OCI-LY1 (cell line): ENCODE measurements at regions not wholly inside any gene's neighbourhood (a gene's known extent, or its start where the extent isn't known, plus 50 kb on each side); places are given as distances from the start of the nearest gene placed in this dataset.

Experiments used
- H2AFZ ChIP-seq: fragments of 200-600 bp; sonication (generic), shearing (Covaris generic); 2 replicates; pipeline ENCODE4 v1.6.0; 2014; ENCODE audit warnings: antibody characterized with exemption, mild to moderate bottlenecking, low read length
- H3F3A ChIP-seq: fragments of 200-600 bp; sonication (generic), shearing (Covaris generic); 2 replicates; pipeline ENCODE4 v1.6.0; 2014; ENCODE audit warnings: mild to moderate bottlenecking, antibody characterized with exemption, low read length, moderate library complexity; ENCODE audit not compliant: insufficient read depth
- H3K27ac ChIP-seq: fragments of 200-600 bp; sonication (generic); 2 replicates; pipeline ENCODE4 v1.5.1; 2014; ENCODE audit warnings: low read length, mixed run types, mild to moderate bottlenecking, low read depth; ENCODE audit not compliant: poor library complexity, severe bottlenecking
- H3K27me3 ChIP-seq: fragments of 200-600 bp; sonication (generic); 2 replicates; pipeline ENCODE4 v1.6.0; 2014; ENCODE audit warnings: antibody characterized with exemption, mild to moderate bottlenecking, low read length, moderate library complexity; ENCODE audit not compliant: insufficient read depth
- H3K36me3 ChIP-seq: fragments of 200-600 bp; sonication (generic); 2 replicates; pipeline ENCODE4 v1.6.1; 2014; ENCODE audit warnings: mild to moderate bottlenecking, antibody characterized with exemption, low read length, moderate library complexity, mixed read lengths; ENCODE audit not compliant: insufficient read depth
- H3K4me1 ChIP-seq: fragments of 200-600 bp; sonication (generic); 2 replicates; pipeline ENCODE4 v1.5.1; 2014; ENCODE audit warnings: mild to moderate bottlenecking, low read length, moderate library complexity; ENCODE audit not compliant: insufficient read depth, severe bottlenecking
- H3K4me2 ChIP-seq: fragments of 200-600 bp; sonication (generic), shearing (Covaris generic); 2 replicates; pipeline ENCODE4 v1.6.1; 2014; ENCODE audit warnings: low read length
- H3K4me3 ChIP-seq: fragments of 200-600 bp; sonication (generic); 2 replicates; pipeline ENCODE4 v1.5.1; 2014; ENCODE audit warnings: low read length, low read depth, mild to moderate bottlenecking, mixed read lengths; ENCODE audit not compliant: poor library complexity, severe bottlenecking
- H3K79me2 ChIP-seq: fragments of 200-600 bp; shearing (Covaris generic); 2 replicates; pipeline ENCODE4 v1.6.1; 2016; ENCODE audit warnings: mixed run types, low read length, mixed read lengths; ENCODE audit not compliant: insufficient read depth
- H3K9ac ChIP-seq: fragments of 200-600 bp; sonication (generic), shearing (Covaris generic); 2 replicates; pipeline ENCODE4 v1.6.1; 2014; ENCODE audit warnings: mild to moderate bottlenecking, low read length, mixed read lengths
- H3K9me2 ChIP-seq: fragments of 200-600 bp; sonication (generic), shearing (Covaris generic); 2 replicates; pipeline ENCODE4 v1.6.1; 2014; ENCODE audit warnings: low read depth, mild to moderate bottlenecking, low read length, mixed read lengths
- H3K9me3 ChIP-seq: fragments of 200-600 bp; shearing (Covaris generic); 2 replicates; pipeline ENCODE4 v1.6.1; 2014; ENCODE audit warnings: low read length, mixed read lengths
- H4K20me1 ChIP-seq: fragments of 200-600 bp; sonication (generic), shearing (Covaris generic); 2 replicates; pipeline ENCODE4 v1.6.0; 2016; ENCODE audit warnings: mild to moderate bottlenecking, low read length; ENCODE audit not compliant: insufficient read depth
- EZH2 ChIP-seq: fragments of 200-600 bp; sonication (generic), shearing (Covaris generic); IDR thresholded peaks from 2 replicates; pipeline ENCODE4 v1.8.0; 2017; ENCODE audit warnings: borderline replicate concordance, mixed run types, mild to moderate bottlenecking, antibody characterized with exemption, low read length, moderate library complexity, mixed read lengths
- TF ChIP-seq, protein P1 (sequence below): fragments of 200-600 bp; sonication (generic), shearing (Covaris generic); IDR thresholded peaks from 2 replicates; pipeline ENCODE4 v1.5.1; 2017; ENCODE audit warnings: mild to moderate bottlenecking, antibody characterized with exemption, low read length, moderate library complexity, mixed read lengths

DNA sequence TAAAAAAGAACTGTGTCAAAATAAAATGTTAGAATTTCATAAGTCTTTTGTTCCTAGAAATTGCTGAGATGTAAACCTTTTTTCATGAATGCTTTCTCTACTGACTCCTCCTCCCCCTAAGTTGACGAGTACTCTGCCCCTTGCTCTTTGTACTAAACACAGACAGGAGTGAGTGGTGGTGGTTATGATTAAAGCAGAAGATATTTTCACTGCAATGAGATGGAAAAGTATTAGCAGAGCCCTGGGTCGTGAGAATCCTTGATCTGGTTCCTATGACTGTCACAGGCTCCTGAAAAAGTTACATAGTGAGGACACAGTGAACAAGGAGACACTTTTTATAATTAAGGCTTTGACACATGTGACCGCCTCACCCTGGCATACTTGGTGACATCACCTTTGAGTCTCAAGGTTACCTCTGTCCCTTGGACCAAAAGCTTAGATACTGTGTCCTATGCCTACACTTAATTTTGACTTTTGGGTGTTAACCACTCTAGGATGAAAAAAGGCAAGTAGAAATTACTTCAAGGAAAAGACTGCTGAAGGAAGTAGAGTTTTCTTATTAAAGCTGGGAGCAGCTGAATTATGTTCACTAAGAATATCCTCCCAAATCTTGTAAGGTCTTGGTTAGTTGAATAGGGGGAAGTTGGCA is 130.4 kb upstream of the LYSMD4 start:
- H3F3A ChIP-seq, result no peaks in the 10 kb centered on the region
- no peaks in the 10 kb centered on the region for H3K4me1 ChIP-seq
- H3K4me2 ChIP-seq, result no peak overlapping the region
- TF ChIP-seq, protein P1, sequence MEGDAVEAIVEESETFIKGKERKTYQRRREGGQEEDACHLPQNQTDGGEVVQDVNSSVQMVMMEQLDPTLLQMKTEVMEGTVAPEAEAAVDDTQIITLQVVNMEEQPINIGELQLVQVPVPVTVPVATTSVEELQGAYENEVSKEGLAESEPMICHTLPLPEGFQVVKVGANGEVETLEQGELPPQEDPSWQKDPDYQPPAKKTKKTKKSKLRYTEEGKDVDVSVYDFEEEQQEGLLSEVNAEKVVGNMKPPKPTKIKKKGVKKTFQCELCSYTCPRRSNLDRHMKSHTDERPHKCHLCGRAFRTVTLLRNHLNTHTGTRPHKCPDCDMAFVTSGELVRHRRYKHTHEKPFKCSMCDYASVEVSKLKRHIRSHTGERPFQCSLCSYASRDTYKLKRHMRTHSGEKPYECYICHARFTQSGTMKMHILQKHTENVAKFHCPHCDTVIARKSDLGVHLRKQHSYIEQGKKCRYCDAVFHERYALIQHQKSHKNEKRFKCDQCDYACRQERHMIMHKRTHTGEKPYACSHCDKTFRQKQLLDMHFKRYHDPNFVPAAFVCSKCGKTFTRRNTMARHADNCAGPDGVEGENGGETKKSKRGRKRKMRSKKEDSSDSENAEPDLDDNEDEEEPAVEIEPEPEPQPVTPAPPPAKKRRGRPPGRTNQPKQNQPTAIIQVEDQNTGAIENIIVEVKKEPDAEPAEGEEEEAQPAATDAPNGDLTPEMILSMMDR, result no peak
- no peak for TF ChIP-seq EZH2
- no peaks in the 10 kb centered on the region for H3K36me3 ChIP-seq
- no peaks in the 10 kb centered on the region for H4K20me1 ChIP-seq
- H3K4me3 ChIP-seq, result no peak overlapping the region
- no peak overlapping the region for H2AFZ ChIP-seq
- H3K27me3 ChIP-seq, result no peaks in the 10 kb centered on the region
- H3K79me2 ChIP-seq, result no peaks in the 10 kb centered on the region
- no peaks in the 10 kb centered on the region for H3K9me3 ChIP-seq
- H3K9ac ChIP-seq, result no peak overlapping the region
- no peaks in the 10 kb centered on the region for H3K9me2 ChIP-seq
- no peak overlapping the region for H3K27ac ChIP-seq

DNA sequence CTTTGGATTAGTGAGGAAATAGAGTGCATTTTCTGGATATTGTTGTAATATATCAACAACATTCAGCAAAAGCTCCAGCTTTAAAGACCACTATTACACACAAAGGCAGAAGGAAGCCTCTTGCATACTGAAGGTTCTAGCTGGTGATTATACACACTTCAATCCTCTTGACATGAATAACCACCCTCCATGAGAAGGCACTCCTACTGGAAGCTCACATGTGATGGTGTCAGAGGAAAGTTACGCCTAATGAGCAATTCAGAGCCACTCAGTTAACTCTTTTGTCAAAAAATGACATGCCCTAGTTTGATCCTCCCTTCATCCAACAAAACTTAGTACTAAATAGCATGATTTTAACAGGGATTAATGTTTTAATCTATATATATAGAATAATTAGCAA is 124.6 kb upstream of the LYSMD4 start:
- Histone ChIP-seq H3K4me1 (no peaks in the 10 kb centered on the region), H3K4me2 (no peak overlapping the region), H3K79me2 (no peaks in the 10 kb centered on the region), H3K9ac (no peak overlapping the region), H3K9me3 (no peaks in the 10 kb centered on the region), H2AFZ (no peak overlapping the region), H3K27ac (no peak overlapping the region), H3F3A (no peaks in the 10 kb centered on the region), H3K4me3 (no peak overlapping the region), H4K20me1 (no peaks in the 10 kb centered on the region), H3K36me3 (no peaks in the 10 kb centered on the region), H3K9me2 (no peaks in the 10 kb centered on the region), H3K27me3 (no peaks in the 10 kb centered on the region)
- TF ChIP-seq, protein P1, result no peak
- no peak for TF ChIP-seq EZH2

DNA sequence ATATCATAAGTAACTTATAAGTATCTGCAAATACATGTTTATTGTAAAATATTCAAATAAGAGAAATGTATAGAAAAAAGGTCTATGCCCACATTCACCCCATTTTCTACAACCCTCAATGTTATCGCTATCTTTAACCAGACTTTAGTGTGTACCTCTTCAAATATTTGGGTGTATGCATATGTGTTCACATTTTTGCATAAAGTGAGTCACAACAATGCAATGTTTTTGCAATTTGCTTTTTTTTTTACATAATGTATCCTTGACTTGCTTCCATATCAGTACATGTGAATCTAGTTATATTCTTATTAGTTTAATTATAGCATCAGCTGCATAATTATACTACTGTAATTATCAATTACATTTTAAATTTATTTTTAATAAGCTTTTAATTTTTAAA is 117.3 kb upstream of the LYSMD4 start:
- no peak for TF ChIP-seq EZH2
- TF ChIP-seq, protein P1, result no peak
- H3K27ac ChIP-seq, result no peak overlapping the region
- H3K9me2 ChIP-seq, result no peaks in the 10 kb centered on the region
- H3K4me2 ChIP-seq, result no peak overlapping the region
- no peaks in the 10 kb centered on the region for H3K27me3 ChIP-seq
- no peaks in the 10 kb centered on the region for H3F3A ChIP-seq
- no peak overlapping the region for H2AFZ ChIP-seq
- no peaks in the 10 kb centered on the region for H3K4me1 ChIP-seq
- no peaks in the 10 kb centered on the region for H3K9me3 ChIP-seq
- no peaks in the 10 kb centered on the region for H3K79me2 ChIP-seq
- H3K4me3 ChIP-seq, result no peak overlapping the region
- no peaks in the 10 kb centered on the region for H3K36me3 ChIP-seq
- no peak overlapping the region for H3K9ac ChIP-seq
- no peaks in the 10 kb centered on the region for H4K20me1 ChIP-seq
